SK-N-SH (cell line): ENCODE measurements at regions not wholly inside any gene's neighbourhood (a gene's known extent, or its start where the extent isn't known, plus 50 kb on each side); places are given as distances from the start of the nearest gene placed in this dataset.

Experiments used
- CHD2 ChIP-seq: fragments of 150-350 bp; IDR thresholded peaks from 2 replicates; pipeline ENCODE4 v1.6.1; 2018; ENCODE audit warnings: low read length; ENCODE audit not compliant: partially characterized antibody
- CTCF ChIP-seq: fragments of 200-600 bp; sonication (generic); IDR thresholded peaks from 2 replicates; pipeline ENCODE4 v1.6.1; 2017; ENCODE audit warnings: antibody characterized with exemption, mild to moderate bottlenecking, moderate library complexity
- ELF1 ChIP-seq: IDR thresholded peaks from 2 replicates; pipeline ENCODE4 v1.4.0; 2012
- EP300 ChIP-seq, 2 experiments: IDR thresholded peaks; 2 replicates each; pipeline versions ENCODE4 v1.4.0 to v1.6.1; 2012; ENCODE audit warnings: borderline replicate concordance in 1 of 2, low read depth in 1 of 2, low read length in 1 of 2
- GATA2 ChIP-seq: sonication (generic); formaldehyde crosslinking; IDR thresholded peaks from 2 replicates; pipeline ENCODE4 v1.5.0; 2020; ENCODE audit warnings: mild to moderate bottlenecking, missing genetic modification reagents
- MAX ChIP-seq: IDR thresholded peaks from 2 replicates; pipeline ENCODE4 v1.4.0; 2012; ENCODE audit warnings: low read depth
- MXI1 ChIP-seq: IDR thresholded peaks from 2 replicates; pipeline ENCODE4 v1.6.1; 2012; ENCODE audit warnings: mild to moderate bottlenecking, low read depth, low read length, improper control_type of control experiment
- SMC3 ChIP-seq: IDR thresholded peaks from 2 replicates; pipeline ENCODE4 v1.6.1; 2012; ENCODE audit warnings: low read depth, low read length, improper control_type of control experiment
- TAF1 ChIP-seq: IDR thresholded peaks from 2 replicates; pipeline ENCODE4 v1.6.1; 2012; ENCODE audit warnings: low read depth, mild to moderate bottlenecking, low read length, moderate library complexity, borderline replicate concordance
- YY1 ChIP-seq: IDR thresholded peaks from 2 replicates; pipeline ENCODE4 v1.4.0; 2012; ENCODE audit warnings: low read depth, mild to moderate bottlenecking

- TF ChIP-seq EP300 (IDR thresholded peaks at IDR 0.05; ENCODE audit: borderline replicate concordance in 1 of 2, low read depth in 1 of 2, low read length in 1 of 2) (no peak), SMC3 (no peak), YY1 (no peak), CTCF (no peak), GATA2 (CRISPR knock-in tag) (no peak), MXI1 (no peak), ELF1 (no peak), CHD2 (no peak), MAX (no peak), TAF1 (no peak)
Observed at GRCh38 chr13:103656311-103656710, 590.1 kb upstream of the SLC10A2 start.
